H1 (cell line): ENCODE measurements at regions not wholly inside any gene's neighbourhood (a gene's known extent, or its start where the extent isn't known, plus 50 kb on each side); places are given as distances from the start of the nearest gene placed in this dataset.

Experiments used
- ATF3 ChIP-seq: IDR thresholded peaks from 2 replicates; pipeline ENCODE4 v1.6.1; 2011; ENCODE audit warnings: low read depth, mild to moderate bottlenecking, low read length; ENCODE audit not compliant: insufficient read depth
- CEBPB ChIP-seq: IDR thresholded peaks from 2 replicates; pipeline ENCODE4 v1.6.1; 2012; ENCODE audit warnings: low read depth, low read length
- MAFK ChIP-seq: IDR thresholded peaks from 2 replicates; pipeline ENCODE4 v1.6.1; 2012; ENCODE audit warnings: low read depth, mild to moderate bottlenecking, improper control_type of control experiment, low read length
- SIX5 ChIP-seq: IDR thresholded peaks from 2 replicates; pipeline ENCODE4 v1.6.1; 2011; ENCODE audit warnings: mild to moderate bottlenecking, low read depth, low read length

DNA sequence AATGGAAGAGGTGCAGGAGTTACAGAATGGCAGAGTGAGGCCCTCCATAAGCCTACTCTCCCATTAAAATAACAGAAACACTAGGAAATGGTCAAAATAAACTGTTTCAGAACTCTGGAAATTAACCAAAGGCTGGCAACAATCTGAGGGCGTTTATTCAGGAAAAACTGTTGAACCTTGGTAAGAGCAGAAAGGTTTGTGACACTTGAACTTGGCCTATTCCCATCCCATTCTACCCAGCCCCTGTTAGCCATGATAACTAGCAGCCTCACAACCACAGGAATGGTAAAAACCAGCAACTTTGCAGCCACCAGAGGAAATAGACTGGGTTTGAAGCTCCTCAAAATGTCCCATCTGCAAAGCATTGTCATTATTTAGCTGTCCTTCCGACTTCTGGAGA is 256.8 kb downstream of the RHOU start (continued):
- TF ChIP-seq SIX5 (no peak), ATF3 (no peak), CEBPB (no peak), MAFK (no peak)
